ENCODE measurements at regions not wholly inside any gene's neighbourhood (a gene's known extent, or its start where the extent isn't known, plus 50 kb on each side); places are given as distances from the start of the nearest gene placed in this dataset.
"Not testable (repeated sequence)": the region's sequence is repeated elsewhere in the genome, so short reads cannot be mapped to it uniquely, and the experiment has no call there.

DNA sequence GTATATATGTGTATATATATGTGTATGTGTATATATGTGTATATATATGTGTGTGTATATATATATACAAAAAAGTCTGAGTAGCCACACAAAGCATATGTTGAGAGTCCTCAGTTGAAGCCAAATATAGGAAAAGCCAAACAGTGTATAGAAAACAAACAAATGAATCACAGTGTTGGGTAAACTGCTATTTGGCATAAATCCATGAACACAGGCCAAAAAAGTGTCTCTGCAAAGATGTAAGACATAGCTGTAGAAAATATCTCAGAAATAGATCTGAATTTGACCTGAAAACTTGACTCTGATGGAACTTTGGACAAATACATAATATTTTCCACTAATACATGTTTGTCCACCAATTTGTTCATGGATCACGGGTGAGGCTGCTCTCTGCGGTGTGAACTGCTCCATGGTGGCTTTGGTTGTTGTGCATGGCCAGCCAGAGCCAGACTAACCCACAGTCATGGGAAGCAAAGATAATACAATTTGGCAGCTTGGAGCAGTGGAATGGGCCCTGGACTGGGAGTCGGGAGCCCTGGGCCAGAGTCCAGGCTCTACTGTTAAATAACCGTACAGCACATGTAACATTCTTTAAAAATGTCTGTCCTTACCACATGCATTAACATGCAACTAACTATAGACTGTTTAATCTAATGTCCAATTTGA is 76.9 kb upstream of the EED start:
- DNase-seq (ENCODE audit: low read depth) = no peak

DNA sequence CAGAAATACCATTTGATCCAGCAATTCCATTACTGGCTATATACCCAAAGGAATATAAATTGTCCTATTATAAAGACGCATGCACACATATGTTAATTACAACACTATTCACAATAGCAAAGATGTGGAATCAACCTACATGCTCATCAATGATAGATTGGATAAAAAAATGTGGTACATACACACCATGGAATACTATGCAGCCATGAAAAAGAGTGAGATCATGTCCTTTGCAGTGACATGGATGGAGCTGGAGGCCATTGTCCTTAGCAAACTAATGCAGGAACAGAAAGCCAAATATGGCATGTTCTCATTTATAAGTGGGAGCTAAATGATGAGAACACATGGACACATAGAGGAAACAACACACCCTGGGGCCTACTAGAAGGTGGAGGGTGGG is 78.3 kb upstream of the EED start:
- not testable (repeated sequence) for DNase-seq (ENCODE audit: low read depth)

DNA sequence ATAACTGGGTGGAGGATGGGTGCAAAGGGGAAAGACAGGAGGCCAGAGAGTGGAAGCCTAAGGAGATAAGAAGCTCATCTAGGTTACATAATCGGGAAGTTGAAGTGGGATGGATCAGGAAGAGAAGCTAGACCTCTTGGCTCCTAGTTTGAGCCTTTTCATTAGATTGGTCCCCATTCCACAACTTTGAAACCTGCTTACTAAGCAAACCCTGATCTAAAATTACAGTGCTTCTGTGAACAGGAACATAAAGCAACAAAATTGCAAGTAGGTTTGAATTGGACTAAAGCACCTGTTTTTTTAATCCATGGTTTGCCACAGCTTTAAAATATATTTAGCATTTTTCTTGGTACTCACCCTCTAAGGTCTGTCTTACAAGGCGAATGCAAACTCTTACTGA is 80.4 kb upstream of the EED start:
- DNase-seq (ENCODE audit: low read depth) = no peak

DNA sequence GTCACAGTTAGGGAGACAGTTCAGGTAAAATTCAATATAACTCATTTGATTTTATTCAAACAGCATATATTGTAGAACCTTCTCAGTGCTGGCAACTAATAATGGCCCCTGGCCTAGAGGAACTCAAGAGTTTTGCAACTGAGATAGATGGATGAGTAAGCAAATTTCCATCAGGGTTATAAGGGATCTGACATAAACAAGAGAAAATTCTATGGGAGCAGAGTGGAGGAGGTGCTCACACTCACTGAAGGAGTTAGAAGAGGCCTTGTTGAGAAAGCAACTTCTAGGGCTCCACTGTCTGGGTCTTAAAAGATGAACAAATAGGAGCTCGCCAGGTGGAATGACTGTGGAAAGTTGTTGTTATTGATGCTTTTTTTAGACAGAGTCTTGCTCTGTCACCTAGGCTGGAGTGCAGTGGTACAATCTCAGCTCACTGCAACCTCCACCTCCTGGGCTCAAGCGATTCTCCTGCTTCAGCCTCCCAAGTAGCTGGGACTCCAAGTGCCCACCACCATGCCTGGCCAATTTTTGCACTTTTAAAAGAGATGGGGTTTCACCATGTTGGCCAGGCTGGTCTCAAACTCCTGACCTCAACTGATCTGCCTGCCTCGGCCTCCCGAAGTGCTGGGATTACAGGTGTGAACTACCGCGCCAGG is 81.2 kb upstream of the EED start:
- not testable (repeated sequence) for DNase-seq (ENCODE audit: low read depth)

DNA sequence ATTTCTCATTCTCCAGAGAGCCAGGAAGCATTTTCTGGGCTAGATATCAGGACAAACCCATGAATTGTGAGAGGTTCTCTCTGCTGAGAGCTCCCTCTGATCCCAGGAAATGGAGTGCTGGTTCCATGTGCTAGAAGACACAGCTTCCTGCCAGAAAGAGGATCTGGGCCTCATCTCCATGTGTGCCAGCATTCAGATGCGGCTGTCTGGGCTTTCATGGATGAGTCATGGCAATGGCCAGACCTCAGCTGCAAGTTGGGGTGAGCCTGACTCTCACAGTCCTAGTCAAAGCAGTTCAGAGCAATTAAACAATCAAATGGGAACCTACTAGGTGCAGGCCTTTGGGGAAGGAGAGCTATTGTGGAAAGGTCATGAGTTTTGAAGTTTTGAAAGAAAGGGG is 82.3 kb upstream of the EED start:
- no peak for DNase-seq (ENCODE audit: low read depth)

- DNase-seq (ENCODE audit: low read depth) = no peak
Observed at GRCh38 chr11:86161837-86162236, 82.7 kb upstream of the EED start.

- DNase-seq (ENCODE audit: low read depth) = no peak
Observed at GRCh38 chr11:86161336-86161735, 83.2 kb upstream of the EED start.

- no peak for DNase-seq (ENCODE audit: low read depth)
Observed at GRCh38 chr11:86160541-86161149, 83.9 kb upstream of the EED start.

DNA sequence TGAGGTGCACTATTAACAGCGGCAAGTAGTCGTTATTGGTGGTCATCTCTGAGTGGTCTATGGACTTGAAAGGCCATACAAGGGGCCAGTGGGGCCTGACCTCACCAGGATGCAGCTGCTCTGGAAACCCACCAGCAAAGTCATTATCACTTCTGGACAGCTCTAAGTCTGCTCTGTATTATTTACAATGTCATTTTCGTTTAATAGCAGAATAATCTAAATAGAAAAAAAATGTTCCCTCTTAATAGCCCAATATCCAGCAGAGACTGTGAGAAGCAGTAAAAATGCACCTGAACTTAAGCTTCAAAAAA is 85.0 kb upstream of the EED start:
- no peak for DNase-seq (ENCODE audit: low read depth)

DNA sequence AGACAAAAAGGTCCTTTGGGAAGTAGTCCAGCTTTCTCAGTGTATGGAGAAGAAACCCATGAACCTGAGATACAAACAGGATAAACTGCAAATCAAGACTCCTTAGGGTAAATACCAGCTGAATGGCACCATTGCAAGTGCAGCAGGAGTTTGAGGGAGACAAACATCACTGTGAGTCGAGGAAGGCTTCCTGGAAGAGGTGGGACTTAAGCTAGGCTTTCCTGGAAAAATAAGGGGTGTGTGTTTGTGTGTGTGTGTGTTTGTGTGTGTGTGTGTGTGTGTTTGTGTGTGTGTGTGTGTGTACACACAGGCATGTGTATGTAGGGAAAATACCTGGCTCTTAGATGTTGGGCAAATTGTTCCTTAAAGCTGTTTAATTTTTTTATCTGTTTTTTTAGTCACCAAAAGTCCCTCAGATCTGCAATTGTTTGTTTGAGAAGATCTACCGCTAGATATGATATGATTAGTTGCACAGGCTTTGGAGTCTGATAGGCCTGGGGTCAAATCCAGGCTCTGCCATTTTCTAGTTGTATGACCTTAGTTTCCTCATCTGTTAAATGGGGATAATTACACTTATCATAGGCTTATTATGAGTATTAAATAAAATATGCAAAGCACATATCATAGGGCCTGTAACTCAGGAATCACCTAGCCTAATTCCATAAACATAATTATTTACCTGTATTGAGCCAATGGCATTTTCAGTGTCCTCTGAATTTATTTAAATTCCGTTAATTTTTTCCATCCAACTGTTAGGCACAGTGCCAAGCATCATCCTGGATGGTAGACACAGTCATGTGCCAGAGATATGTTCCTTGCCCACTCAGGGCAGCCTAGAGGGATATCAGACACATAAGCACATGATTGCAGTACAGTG is 85.6 kb upstream of the EED start:
- DNase-seq (ENCODE audit: low read depth) = no peak

GRCh38 chr11:86157797-86158378 is 86.7 kb upstream of the EED start:
- DNase-seq (ENCODE audit: low read depth) = no peak

DNA sequence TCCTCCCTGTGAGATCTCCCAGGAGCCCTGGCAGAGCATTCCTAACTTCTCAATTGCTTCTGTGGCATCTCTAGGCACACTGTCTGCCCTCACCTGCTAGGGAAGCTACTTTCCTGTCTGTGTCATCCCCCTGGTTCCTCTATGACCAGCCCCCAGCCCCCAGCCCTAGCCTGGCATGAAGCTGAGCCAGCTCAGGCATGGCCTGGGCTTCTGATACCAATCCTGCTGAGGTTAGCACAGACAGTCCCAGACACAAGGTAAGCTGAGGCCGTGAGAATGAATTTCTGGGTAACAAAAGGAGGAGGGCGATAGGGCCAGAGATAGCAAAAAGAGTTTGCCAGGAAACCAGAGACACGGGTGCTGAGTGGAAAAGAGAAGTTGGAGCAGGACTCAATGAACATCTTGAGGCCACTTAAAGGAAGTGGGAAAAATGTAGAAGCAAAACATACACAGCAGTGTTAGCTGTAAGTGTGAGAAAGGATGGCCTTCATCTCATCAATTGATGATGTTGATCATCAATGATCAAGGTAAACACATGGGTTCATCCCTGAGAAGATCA is 87.6 kb upstream of the PICALM start:
- no peak for DNase-seq (ENCODE audit: low read depth)

- no peak for DNase-seq (ENCODE audit: low read depth)
Observed at GRCh38 chr11:86155200-86155844, 86.4 kb upstream of the PICALM start.

DNA sequence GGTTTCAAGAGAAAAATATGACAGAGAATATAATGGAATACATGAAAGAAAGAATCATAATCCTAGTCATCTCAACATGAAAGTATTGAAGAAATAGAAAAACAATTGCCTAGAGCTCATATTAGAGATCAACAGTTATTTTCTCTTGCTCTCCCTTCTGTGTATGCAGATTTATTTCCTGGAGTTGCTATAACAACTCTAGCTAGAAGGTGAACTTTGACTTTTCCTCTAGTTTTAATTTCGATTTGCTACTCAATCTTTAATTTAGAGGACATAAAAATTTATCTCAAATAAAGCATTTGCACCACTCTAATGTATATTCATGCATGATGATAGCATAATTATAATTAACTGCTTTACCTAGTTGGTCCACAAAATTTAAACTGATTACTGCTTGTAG is 84.6 kb upstream of the PICALM start:
- no peak for DNase-seq (ENCODE audit: low read depth)

GRCh38 chr11:86152901-86153300 is 84.0 kb upstream of the PICALM start:
- no peak for DNase-seq (ENCODE audit: low read depth)

DNA sequence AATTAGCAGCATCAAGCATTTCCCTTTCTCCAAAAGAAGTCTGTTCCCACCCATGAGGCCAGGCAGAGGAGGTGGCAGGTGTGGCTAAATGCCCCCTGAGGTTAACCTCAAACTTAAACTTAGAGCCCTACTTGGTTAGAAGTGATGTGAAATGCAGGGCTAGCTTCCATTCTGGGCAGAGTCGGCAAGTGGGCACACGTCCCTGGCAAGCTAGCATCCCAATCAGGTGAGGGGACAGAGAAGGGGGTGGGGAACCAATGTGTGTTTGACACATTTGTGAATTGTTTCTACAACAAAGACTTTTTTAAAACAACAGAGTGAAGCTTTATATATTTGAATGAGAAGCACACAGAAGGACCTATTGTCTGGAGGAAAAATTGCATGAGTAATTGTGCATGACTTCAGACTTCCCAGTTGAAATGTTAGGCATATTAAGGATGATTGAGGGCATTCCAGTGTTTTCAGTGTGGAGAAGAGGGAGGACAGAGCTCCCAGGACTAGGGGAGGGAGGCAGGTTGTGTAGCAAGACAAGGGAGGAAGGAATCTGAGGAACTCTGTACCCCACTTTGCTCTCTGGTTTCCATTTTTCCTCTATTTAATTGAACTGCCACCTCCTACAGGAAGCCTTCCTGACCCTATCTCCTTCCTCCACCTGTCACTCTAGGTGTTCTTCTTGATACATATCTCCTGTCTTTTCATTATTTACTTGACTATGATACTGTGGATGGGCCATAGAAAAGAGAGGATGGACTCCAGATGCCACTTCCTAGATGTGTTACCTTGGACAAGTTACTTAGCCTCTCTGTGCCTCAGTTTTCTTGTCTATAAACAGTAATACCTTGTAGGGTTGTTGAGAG is 83.3 kb upstream of the PICALM start:
- DNase-seq (ENCODE audit: low read depth) = no peak

GRCh38 chr11:86151174-86152005 is 82.5 kb upstream of the PICALM start:
- DNase-seq (ENCODE audit: low read depth) = no peak

- no peak for DNase-seq (ENCODE audit: low read depth)
Observed at GRCh38 chr11:86150847-86151173, 81.9 kb upstream of the PICALM start.

GRCh38 chr11:86149792-86150191 is 80.9 kb upstream of the PICALM start:
- no peak for DNase-seq (ENCODE audit: low read depth)

GRCh38 chr11:86148345-86148747 is 79.5 kb upstream of the PICALM start:
- no peak for DNase-seq (ENCODE audit: low read depth)
